Parathyroid adenoma (tissue), 2 donors: ENCODE measurements at regions not wholly inside any gene's neighbourhood (a gene's known extent, or its start where the extent isn't known, plus 50 kb on each side); places are given as distances from the start of the nearest gene placed in this dataset.

ENCODE experiments used
- H2AFZ ChIP-seq: fragments of 300-600 bp; sonication (generic); one replicate; pipeline ENCODE4 v1.7.0; 2017; ENCODE audit warnings: antibody characterized with exemption, mild to moderate bottlenecking
- H3K27ac ChIP-seq: fragments of 300-600 bp; sonication (generic); one replicate; pipeline ENCODE4 v1.7.0; 2017
- H3K27me3 ChIP-seq: fragments of 300-600 bp; sonication (generic); one replicate; pipeline ENCODE4 v1.7.0; 2017; ENCODE audit warnings: low read length; ENCODE audit not compliant: control insufficient read depth, insufficient read depth
- H3K36me3 ChIP-seq: fragments of 300-600 bp; sonication (generic); one replicate; pipeline ENCODE4 v1.7.0; 2017; ENCODE audit warnings: low read length; ENCODE audit not compliant: control insufficient read depth, insufficient read depth
- H3K4me1 ChIP-seq: fragments of 300-600 bp; sonication (generic); one replicate; pipeline ENCODE4 v1.7.0; 2017; ENCODE audit warnings: control low read depth
- H3K4me2 ChIP-seq: fragments of 300-600 bp; sonication (generic); one replicate; pipeline ENCODE4 v1.7.0; 2017; ENCODE audit warnings: low read length
- H3K4me3 ChIP-seq: fragments of 300-600 bp; sonication (generic); one replicate; pipeline ENCODE4 v1.7.0; 2017; ENCODE audit warnings: low read depth, low read length
- H3K79me2 ChIP-seq: fragments of 300-600 bp; sonication (generic); one replicate; pipeline ENCODE4 v1.7.0; 2017; ENCODE audit warnings: control low read depth
- H3K9ac ChIP-seq: fragments of 300-600 bp; sonication (generic); one replicate; pipeline ENCODE4 v1.7.0; 2017; ENCODE audit warnings: mild to moderate bottlenecking
- H3K9me3 ChIP-seq: fragments of 300-600 bp; sonication (generic); one replicate; pipeline ENCODE4 v1.7.0; 2017; ENCODE audit warnings: low read length; ENCODE audit not compliant: control insufficient read depth
- TF ChIP-seq, protein P1 (sequence below): fragments of 300-600 bp; sonication (generic); IDR thresholded peaks from one replicate; pipeline ENCODE4 v1.7.0; 2017; ENCODE audit warnings: antibody characterized with exemption, mild to moderate bottlenecking
- donor health status: primary hyperparathyroidism.

DNA sequence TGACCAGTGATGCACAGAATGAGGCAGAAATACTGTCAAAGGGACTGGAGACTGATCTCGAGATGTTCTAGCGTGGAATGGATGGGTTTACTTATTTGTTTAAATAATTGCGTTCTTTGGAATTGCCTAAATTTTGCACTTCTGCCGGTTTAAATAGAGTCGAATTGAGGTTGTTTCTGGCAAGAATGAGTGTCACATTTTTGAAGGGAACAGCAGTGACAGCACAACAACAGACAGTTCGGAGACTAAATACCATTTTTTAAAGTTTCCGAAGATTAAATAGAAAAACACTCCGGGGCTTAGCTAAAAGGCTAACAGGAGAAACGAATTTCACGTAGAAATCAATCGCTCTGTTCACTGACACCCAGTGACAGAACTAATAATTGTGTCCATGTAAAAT, 969.2 kb upstream of the RBFOX1 start:
- TF ChIP-seq, protein P1, sequence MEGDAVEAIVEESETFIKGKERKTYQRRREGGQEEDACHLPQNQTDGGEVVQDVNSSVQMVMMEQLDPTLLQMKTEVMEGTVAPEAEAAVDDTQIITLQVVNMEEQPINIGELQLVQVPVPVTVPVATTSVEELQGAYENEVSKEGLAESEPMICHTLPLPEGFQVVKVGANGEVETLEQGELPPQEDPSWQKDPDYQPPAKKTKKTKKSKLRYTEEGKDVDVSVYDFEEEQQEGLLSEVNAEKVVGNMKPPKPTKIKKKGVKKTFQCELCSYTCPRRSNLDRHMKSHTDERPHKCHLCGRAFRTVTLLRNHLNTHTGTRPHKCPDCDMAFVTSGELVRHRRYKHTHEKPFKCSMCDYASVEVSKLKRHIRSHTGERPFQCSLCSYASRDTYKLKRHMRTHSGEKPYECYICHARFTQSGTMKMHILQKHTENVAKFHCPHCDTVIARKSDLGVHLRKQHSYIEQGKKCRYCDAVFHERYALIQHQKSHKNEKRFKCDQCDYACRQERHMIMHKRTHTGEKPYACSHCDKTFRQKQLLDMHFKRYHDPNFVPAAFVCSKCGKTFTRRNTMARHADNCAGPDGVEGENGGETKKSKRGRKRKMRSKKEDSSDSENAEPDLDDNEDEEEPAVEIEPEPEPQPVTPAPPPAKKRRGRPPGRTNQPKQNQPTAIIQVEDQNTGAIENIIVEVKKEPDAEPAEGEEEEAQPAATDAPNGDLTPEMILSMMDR: no peak
- H2AFZ ChIP-seq: no peak overlapping the region
- H3K36me3 ChIP-seq: no peaks in the 10 kb centered on the region
- H3K79me2 ChIP-seq: no peaks in the 10 kb centered on the region
- no peaks in the 10 kb centered on the region for H3K9me3 ChIP-seq
- H3K4me2 ChIP-seq: no peak overlapping the region
- no peaks in the 10 kb centered on the region for H3K27me3 ChIP-seq
- no peak overlapping the region for H3K4me3 ChIP-seq
- H3K4me1 ChIP-seq: no peaks in the 10 kb centered on the region
- H3K9ac ChIP-seq: no peak overlapping the region
- H3K27ac ChIP-seq: no peak overlapping the region

DNA sequence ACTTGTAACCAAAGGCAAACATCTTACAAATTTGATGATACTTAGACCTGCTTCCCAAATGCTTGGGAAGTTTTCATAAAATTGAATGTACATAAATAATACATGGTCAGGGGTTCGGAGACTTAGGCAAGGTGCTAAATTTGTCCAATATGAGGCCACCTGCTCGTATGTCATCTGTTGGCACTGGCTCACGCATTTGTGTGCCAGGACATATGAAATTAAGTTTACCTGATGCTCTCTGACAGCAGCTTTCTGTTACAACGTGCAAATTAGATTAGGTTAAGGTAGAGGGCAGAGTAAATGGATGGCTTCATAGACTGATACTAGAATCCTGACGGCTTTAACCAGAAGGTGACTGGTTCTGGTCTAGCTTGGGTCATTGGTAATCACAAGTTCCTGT, 970.3 kb upstream of the RBFOX1 start:
- Histone ChIP-seq H3K9ac (no peak overlapping the region), H3K27ac (no peak overlapping the region), H3K9me3 (no peaks in the 10 kb centered on the region), H3K4me1 (no peaks in the 10 kb centered on the region), H3K79me2 (no peaks in the 10 kb centered on the region), H3K4me3 (no peak overlapping the region), H3K27me3 (no peaks in the 10 kb centered on the region), H3K36me3 (no peaks in the 10 kb centered on the region), H2AFZ (no peak overlapping the region), H3K4me2 (no peak overlapping the region)
- TF ChIP-seq, protein P1: no peak

DNA sequence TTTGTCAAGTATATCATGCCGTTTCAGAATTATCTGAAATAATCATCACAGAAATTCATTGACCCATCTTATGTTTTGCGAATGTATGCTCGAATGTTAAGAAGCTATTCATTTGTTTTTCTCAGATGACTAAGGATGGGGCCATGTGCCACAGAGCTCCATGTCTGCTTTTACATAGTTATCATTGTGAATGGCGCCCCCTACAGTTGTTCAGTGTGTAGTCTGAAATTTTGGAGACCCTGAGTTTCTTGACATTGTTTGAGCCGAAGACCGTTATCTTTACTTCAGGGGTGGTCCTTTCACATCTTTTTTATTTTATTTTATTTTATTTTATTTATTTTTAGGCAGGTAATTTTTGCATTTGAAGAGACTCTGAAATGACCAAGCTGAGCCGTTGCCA, 972.0 kb upstream of the RBFOX1 start:
- Histone ChIP-seq H3K79me2 (no peaks in the 10 kb centered on the region), H3K36me3 (no peaks in the 10 kb centered on the region), H3K9ac (no peak overlapping the region), H2AFZ (no peak overlapping the region), H3K27ac (no peak overlapping the region), H3K4me1 (no peaks in the 10 kb centered on the region), H3K4me3 (no peak overlapping the region), H3K9me3 (no peaks in the 10 kb centered on the region), H3K27me3 (no peaks in the 10 kb centered on the region), H3K4me2 (no peak overlapping the region)
- TF ChIP-seq, protein P1: no peak

DNA sequence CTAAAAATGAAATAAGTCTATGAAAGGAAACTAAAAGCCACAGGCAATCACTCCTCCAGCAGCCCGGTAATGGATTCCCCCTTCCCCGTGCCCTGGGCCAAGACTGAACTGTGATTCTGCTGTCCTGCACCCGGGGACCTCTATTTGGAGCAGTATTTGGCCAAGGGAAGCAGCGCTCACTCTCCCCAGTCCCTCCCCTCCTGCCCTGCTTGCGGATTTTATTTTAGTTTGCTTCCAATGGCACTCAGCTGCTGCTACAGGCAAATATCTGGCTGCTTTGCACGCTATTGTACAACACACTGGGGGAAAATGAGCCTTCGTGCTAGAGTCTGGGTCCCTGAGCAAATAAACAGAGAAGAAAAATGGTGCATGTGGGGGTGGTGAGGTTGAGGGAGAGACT, 975.7 kb upstream of the RBFOX1 start:
- H3K9me3 ChIP-seq: no peaks in the 10 kb centered on the region
- no peak overlapping the region for H3K9ac ChIP-seq
- no peak overlapping the region for H3K4me3 ChIP-seq
- no peak overlapping the region for H3K4me2 ChIP-seq
- H2AFZ ChIP-seq: no peak overlapping the region
- no peaks in the 10 kb centered on the region for H3K36me3 ChIP-seq
- no peak overlapping the region for H3K27ac ChIP-seq
- no peaks in the 10 kb centered on the region for H3K79me2 ChIP-seq
- TF ChIP-seq, protein P1: no peak
- no peaks in the 10 kb centered on the region for H3K27me3 ChIP-seq
- H3K4me1 ChIP-seq: no peaks in the 10 kb centered on the region

DNA sequence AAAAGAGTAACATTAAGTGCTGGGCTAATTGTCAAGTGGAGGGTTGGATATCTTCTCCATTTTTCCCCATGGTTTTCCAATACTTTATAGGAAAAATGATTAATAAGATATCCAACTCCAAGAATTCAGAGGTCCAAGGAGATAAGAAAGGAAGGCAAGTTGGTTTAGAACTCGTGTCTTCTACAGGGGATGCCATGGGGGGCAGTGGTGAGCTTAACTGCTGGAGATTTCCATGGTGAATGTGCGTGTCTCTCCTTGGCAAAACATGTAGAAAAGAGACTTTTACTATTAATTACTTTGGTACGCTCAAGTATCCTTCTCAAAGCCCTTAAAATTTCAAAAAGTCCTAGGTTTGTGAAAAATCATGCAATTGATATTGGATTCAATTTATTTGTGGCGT, 982.9 kb upstream of the RBFOX1 start:
- no peak overlapping the region for H3K9ac ChIP-seq
- TF ChIP-seq, protein P1: no peak
- no peak overlapping the region for H3K4me3 ChIP-seq

More for the DNA sequence above, 982.9 kb upstream of the RBFOX1 start:
- Histone ChIP-seq H3K9me3 (no peaks in the 10 kb centered on the region), H3K4me1 (peaks cover 3% of the 10 kb centered on the region), H3K36me3 (no peaks in the 10 kb centered on the region), H2AFZ (no peak overlapping the region), H3K27ac (no peak overlapping the region), H3K27me3 (no peaks in the 10 kb centered on the region), H3K4me2 (no peak overlapping the region), H3K79me2 (no peaks in the 10 kb centered on the region)
